Inferior parietal cortex (tissue), 1 donor: ENCODE measurements at regions not wholly inside any gene's neighbourhood (a gene's known extent, or its start where the extent isn't known, plus 50 kb on each side); places are given as distances from the start of the nearest gene placed in this dataset.

Experiments used
- DNase-seq: peaks from one replicate; pipeline ENCODE4 v3.0.0-alpha.2; 2016; ENCODE audit errors: extremely low spot score

GRCh38 chr2:59985923-59986322 lies 567.5 kb downstream of the BCL11A start:
- no peak for DNase-seq

- DNase-seq: no peak
Measured at GRCh38 chr2:59974051-59974766, 579.2 kb downstream of the BCL11A start.

GRCh38 chr2:59969161-59969560 lies 584.3 kb downstream of the BCL11A start:
- peak; percentile 42 for DNase-seq

GRCh38 chr2:59968441-59968840 lies 585.0 kb downstream of the BCL11A start:
- no peak for DNase-seq

- no peak for DNase-seq
Measured at GRCh38 chr2:59967691-59968090, 585.8 kb downstream of the BCL11A start.

- no peak for DNase-seq
Measured at GRCh38 chr2:59963157-59963556, 590.3 kb downstream of the BCL11A start.

GRCh38 chr2:59961746-59962145 lies 591.7 kb downstream of the BCL11A start:
- no peak for DNase-seq

GRCh38 chr2:59959944-59960343 lies 593.5 kb downstream of the BCL11A start:
- DNase-seq: no peak

- DNase-seq: no peak
Measured at GRCh38 chr2:59957504-59957903, 596.0 kb downstream of the BCL11A start.

GRCh38 chr2:59956981-59957380 lies 596.5 kb downstream of the BCL11A start:
- no peak for DNase-seq

GRCh38 chr2:59947917-59948541 lies 605.4 kb downstream of the BCL11A start:
- no peak for DNase-seq

- no peak for DNase-seq
Measured at GRCh38 chr2:59947209-59947608, 606.2 kb downstream of the BCL11A start.

- no peak for DNase-seq
Measured at GRCh38 chr2:59939236-59939635, 614.2 kb downstream of the BCL11A start.

- no peak for DNase-seq
Measured at GRCh38 chr2:59938181-59938580, 615.3 kb downstream of the BCL11A start.

GRCh38 chr2:59936048-59936447 lies 617.4 kb downstream of the BCL11A start:
- no peak for DNase-seq

- no peak for DNase-seq
Measured at GRCh38 chr2:59935005-59935404, 618.4 kb downstream of the BCL11A start.

- no peak for DNase-seq
Measured at GRCh38 chr2:59933948-59934347, 619.5 kb downstream of the BCL11A start.

GRCh38 chr2:59932341-59932740 lies 621.1 kb downstream of the BCL11A start:
- no peak for DNase-seq

GRCh38 chr2:59930430-59930829 lies 623.0 kb downstream of the BCL11A start:
- DNase-seq: no peak

- DNase-seq: no peak
Measured at GRCh38 chr2:59926731-59927130, 626.7 kb downstream of the BCL11A start.

GRCh38 chr2:59925321-59925720 lies 628.1 kb downstream of the BCL11A start:
- no peak for DNase-seq

- DNase-seq: no peak
Measured at GRCh38 chr2:59924346-59924745, 629.1 kb downstream of the BCL11A start.

GRCh38 chr2:59922450-59922849 lies 631.0 kb downstream of the BCL11A start:
- no peak for DNase-seq

GRCh38 chr2:59921743-59922142 lies 631.7 kb downstream of the BCL11A start:
- no peak for DNase-seq
